K562 (cell line): ENCODE measurements at regions not wholly inside any gene's neighbourhood (a gene's known extent, or its start where the extent isn't known, plus 50 kb on each side); places are given as distances from the start of the nearest gene placed in this dataset.

Experiments used
- ATAC-seq: fragments of 200-7000 bp; cut with Tn5 transposase; 3 replicates; pipeline ENCODE4 v1.9.1; 2020; ENCODE audit warnings: moderate library complexity
- BruUV-seq: library from RNA; stranded (reverse); fragments of 400-500 nt; replicated peaks from 2 replicates; lab custom pipeline; 2021; lab: Mats Ljungman, UMichigan
- CTCF ChIA-PET: fragments of 300-600 bp; formaldehyde crosslinking; extraction: SDS; loops from one replicate; lab custom pipeline; 2021; ENCODE audit warnings: low intra/inter-chr PET ratio; lab: Yijun Ruan, JAX
- POLR2A ChIA-PET: fragments of 300-600, 350-650 bp; sonication (Branson Sonifier 250); formaldehyde crosslinking; extraction: SDS; loops from one replicate; lab custom pipeline; 2021; ENCODE audit warnings: antibody characterized with exemption, inconsistent platforms; lab: Yijun Ruan, JAX
- DNase-seq, 4 experiments: peaks; one replicate each; pipeline versions ENCODE4 v3.0.0 to v3.0.0-alpha.2; 2011 to 2018; ENCODE audit warnings: low spot score in 3 of 4, mixed read lengths in 3 of 4; ENCODE audit errors: extremely low read depth in 1 of 4
- FAIRE-seq: peaks from 2 replicates; lab custom pipeline; 2011; peaks lifted over from hg19 to GRCh38; lab: Jason Lieb, UNC
- H2AFZ ChIP-seq: 2 replicates; pipeline ENCODE4 v1.6.0; 2011; ENCODE audit warnings: low read depth, low read length, control low read depth, inconsistent platforms
- H3K27ac ChIP-seq: fragments of 200-600 bp; 3 replicates; pipeline ENCODE4 v1.8.0; 2011; ENCODE audit warnings: low read depth, mild to moderate bottlenecking, control low read depth, inconsistent platforms, low read length, moderate library complexity, mixed read lengths; ENCODE audit errors: extremely low read depth
- H3K27me3 ChIP-seq, 2 experiments: fragments of 300-600 bp in 1 of 2; 2 replicates in 1 of 2; 3 replicates in 1 of 2; pipeline versions ENCODE4 v1.6.0 to v1.8.0; 2011; ENCODE audit warnings: inconsistent platforms in 2 of 2, low read length in 2 of 2, mild to moderate bottlenecking in 1 of 2, mixed read lengths in 1 of 2, moderate library complexity in 1 of 2; ENCODE audit not compliant: control insufficient read depth in 2 of 2, insufficient read depth in 2 of 2
- H3K36me3 ChIP-seq: fragments of 300-600 bp; 3 replicates; pipeline ENCODE4 v1.8.0; 2011; ENCODE audit warnings: mild to moderate bottlenecking, low read length, inconsistent platforms; ENCODE audit not compliant: control insufficient read depth, insufficient read depth
- H3K4me1 ChIP-seq, 2 experiments: fragments of 200-600 bp in 1 of 2; replicated peaks in 1 of 2; 2 replicates in 1 of 2; 3 replicates in 1 of 2; pipeline versions ENCODE4 v1.5.1 to v1.8.0; 2011; ENCODE audit warnings: inconsistent platforms in 2 of 2, low read length in 2 of 2, mild to moderate bottlenecking in 1 of 2, mixed read lengths in 1 of 2, moderate library complexity in 1 of 2; ENCODE audit not compliant: control insufficient read depth in 2 of 2, insufficient read depth in 2 of 2
- H3K4me2 ChIP-seq: 2 replicates; pipeline ENCODE4 v1.6.1; 2011; ENCODE audit warnings: low read length, control low read depth, inconsistent platforms, mixed read lengths; ENCODE audit not compliant: insufficient read depth
- H3K4me3 ChIP-seq: fragments of 200-600 bp; sonication (generic), shearing (Covaris generic); 2 replicates; pipeline ENCODE4 v1.5.1; 2016; ENCODE audit warnings: control low read depth, inconsistent platforms
- H3K79me2 ChIP-seq: fragments of 200-600 bp; 3 replicates; pipeline ENCODE4 v1.8.0; 2011; ENCODE audit warnings: low read length, inconsistent platforms; ENCODE audit not compliant: control insufficient read depth, insufficient read depth
- H3K9ac ChIP-seq, 2 experiments: 2 replicates each; pipeline versions ENCODE4 v1.6.0 to v1.6.1; 2011; ENCODE audit warnings: low read depth in 2 of 2, low read length in 2 of 2, control low read depth in 1 of 2, inconsistent platforms in 1 of 2, mild to moderate bottlenecking in 1 of 2, mixed read lengths in 1 of 2; ENCODE audit not compliant: insufficient read depth in 1 of 2
- H3K9me1 ChIP-seq: one replicate; pipeline ENCODE4 v1.6.0; 2011; ENCODE audit warnings: inconsistent platforms, mild to moderate bottlenecking, low read length, moderate library complexity; ENCODE audit not compliant: control insufficient read depth, insufficient read depth
- H3K9me3 ChIP-seq: replicated peaks from 2 replicates; pipeline ENCODE4 v1.5.1; 2011; ENCODE audit warnings: low read depth, low read length, inconsistent platforms; ENCODE audit not compliant: control insufficient read depth, insufficient read depth
- H4K20me1 ChIP-seq: replicated peaks from 2 replicates; pipeline ENCODE4 v1.6.1; 2011; ENCODE audit warnings: low read length, inconsistent platforms, mixed read lengths; ENCODE audit not compliant: control insufficient read depth, insufficient read depth
- BRF1 ChIP-seq: IDR thresholded peaks from 3 replicates; pipeline ENCODE4 v1.6.1; 2011; ENCODE audit warnings: borderline replicate concordance, mild to moderate bottlenecking; ENCODE audit not compliant: insufficient read length; ENCODE audit errors: extremely low read depth
- CAMTA2 ChIP-seq: fragments of 250-450 bp; sonication (Bioruptor Pico); conservative IDR thresholded peaks from 2 replicates; pipeline ENCODE4 v1.5.1; 2022
- CBX8 ChIP-seq: fragments of 200-600 bp; sonication (generic); IDR thresholded peaks from 2 replicates; pipeline ENCODE4 v1.6.1; 2012; ENCODE audit warnings: borderline replicate concordance, mixed run types, low read depth, mild to moderate bottlenecking, moderate library complexity, mixed read lengths, low read length, control low read depth, inconsistent platforms; ENCODE audit not compliant: poor library complexity, severe bottlenecking; ENCODE audit errors: extremely low read depth
- FOSL1 ChIP-seq: fragments of 200-800 bp; sonication (Bioruptor generic); conservative IDR thresholded peaks from 2 replicates; pipeline ENCODE4 v1.6.1; 2016; ENCODE audit warnings: missing genetic modification characterization, missing compliant biosample characterization
- FOXA3 ChIP-seq, 2 experiments: fragments of 450-650 bp in 1 of 2; sonication (generic) in 1 of 2; formaldehyde crosslinking; IDR thresholded peaks in 1 of 2; conservative IDR thresholded peaks in 1 of 2; 2 replicates each; pipeline versions ENCODE4 v1.4.0 to v1.8.0; 2020 to 2022; ENCODE audit warnings: mild to moderate bottlenecking in 2 of 2, missing genetic modification reagents in 1 of 2
- HOXB6 ChIP-seq: fragments of 250-450 bp; sonication (Bioruptor Pico); IDR thresholded peaks from 2 replicates; pipeline ENCODE4 v1.5.1; 2022; ENCODE audit warnings: mild to moderate bottlenecking, borderline replicate concordance
- HSF4 ChIP-seq: fragments of 250-450 bp; sonication (Bioruptor Pico); IDR thresholded peaks from 2 replicates; pipeline ENCODE4 v2.1.2; 2022; ENCODE audit warnings: mild to moderate bottlenecking, moderate library complexity, borderline replicate concordance
- L3MBTL2 ChIP-seq: fragments of 450-650 bp; IDR thresholded peaks from 2 replicates; pipeline ENCODE4 v1.6.1; 2016; ENCODE audit warnings: mild to moderate bottlenecking, moderate library complexity
- MTA1 ChIP-seq: fragments of 450-650 bp; IDR thresholded peaks from 2 replicates; pipeline ENCODE4 v1.6.1; 2017; ENCODE audit warnings: borderline replicate concordance
- OTX1 ChIP-seq: fragments of 450-650 bp; formaldehyde crosslinking; IDR thresholded peaks from 2 replicates; pipeline ENCODE4 v1.4.0; 2022; ENCODE audit warnings: mild to moderate bottlenecking
- PKNOX1 ChIP-seq: fragments of 450-650 bp; IDR thresholded peaks from 2 replicates; pipeline ENCODE4 v1.6.1; 2016
- SIRT6 ChIP-seq: IDR thresholded peaks from one replicate; pipeline ENCODE4 v1.6.1; 2012; ENCODE audit warnings: low read depth, mild to moderate bottlenecking, control low read depth, inconsistent platforms, low read length, moderate library complexity
- TAF7 ChIP-seq: fragments of 450-650 bp; IDR thresholded peaks from 2 replicates; pipeline ENCODE4 v1.6.1; 2016; ENCODE audit warnings: missing genetic modification characterization, missing compliant biosample characterization
- TAL1 ChIP-seq: fragments of 450-650 bp; IDR thresholded peaks from 2 replicates; pipeline ENCODE4 v1.6.1; 2016; ENCODE audit warnings: mild to moderate bottlenecking
- TRIM28 ChIP-seq: fragments of 450-650 bp; IDR thresholded peaks from 2 replicates; pipeline ENCODE4 v1.6.1; 2017
- ZNF75A ChIP-seq: fragments of 450-650 bp; formaldehyde crosslinking; IDR thresholded peaks from 2 replicates; pipeline ENCODE4 v1.4.0; 2020; ENCODE audit warnings: mild to moderate bottlenecking
- WGBS: fragments of 100-300 bp; shearing (Covaris generic); methylation state at CpG from one replicate; pipeline ENCODE4 v1.1.6; 2016; ENCODE audit warnings: low coverage, mixed read lengths; ENCODE audit not compliant: insufficient coverage; ENCODE audit errors: missing lambda C conversion rate; 5-methylcytosine and 5-hydroxymethylcytosine counted together
- in situ Hi-C: fragments of 300-500 bp; cut with MboI; formaldehyde crosslinking; loops from 4 replicates; pipeline ENCODE4 v1.15.0; 2018; ENCODE audit warnings: inconsistent platforms, mixed read lengths
- intact Hi-C: fragments of 100-400 bp; cut with micrococcal nuclease; formaldehyde crosslinking; loops from 2 replicates; pipeline ENCODE4 v1.14.2; 2022

DNA sequence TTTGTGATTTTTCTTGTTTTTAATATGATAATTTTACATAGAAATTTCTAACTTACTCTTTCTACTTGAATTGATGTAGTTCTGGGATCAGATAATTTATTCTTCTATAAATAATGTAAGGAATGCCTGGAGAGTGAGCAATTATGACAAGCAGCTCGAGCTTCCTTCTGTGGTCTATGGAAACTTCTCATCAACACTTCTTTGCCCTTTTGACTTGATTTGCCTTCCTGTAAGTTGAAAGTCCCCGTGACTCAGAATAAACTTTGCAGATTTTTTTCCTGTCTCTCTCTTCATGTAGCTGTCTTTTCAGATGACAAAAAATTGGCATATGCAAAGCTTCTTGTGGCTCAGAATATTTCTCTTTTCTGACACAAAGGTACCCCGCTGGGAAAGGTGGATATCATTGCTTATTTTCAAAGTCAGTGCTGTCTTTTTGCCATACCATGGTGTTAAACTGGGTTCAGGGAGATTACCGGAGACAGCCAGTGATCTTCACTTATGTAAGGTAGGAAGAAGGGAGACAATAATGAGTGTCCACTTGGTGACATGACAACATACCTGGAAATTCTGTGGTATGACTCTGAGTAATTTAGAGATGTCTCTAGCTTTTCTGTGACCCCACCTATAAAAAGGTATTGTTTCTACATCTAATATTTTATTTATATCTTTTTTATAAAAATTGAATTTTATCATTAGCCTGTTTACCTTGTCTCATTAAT lies 278.6 kb upstream of the GNPDA2 start:
- DNase-seq (no peak), ATAC-seq (no peak), FAIRE-seq (no peak)
- Histone ChIP-seq H3K4me1 (no peaks in the 10 kb centered on the region), H3K9ac (no peak overlapping the region), H2AFZ (no peak overlapping the region), H3K9me3 (no peaks in the 10 kb centered on the region), H3K9me1 (no peaks in the 10 kb centered on the region), H3K27ac (no peak overlapping the region), H3K4me2 (no peak overlapping the region), H3K79me2 (no peaks in the 10 kb centered on the region), H3K27me3 (no peaks in the 10 kb centered on the region), H3K36me3 (no peaks in the 10 kb centered on the region), H3K4me3 (no peak overlapping the region), H4K20me1 (no peaks in the 10 kb centered on the region)
- ChIA-PET CTCF (no interaction called here), POLR2A (interaction anchor here (0.6 kb wide), 1 partner anchor 1925 kb away, joined by 3 read pairs; no protein-coding TSS in a partner anchor)
- TF ChIP-seq CAMTA2 (CRISPR knock-in tag) = no peak
- no peak for TF ChIP-seq SIRT6
- TF ChIP-seq CBX8 = no peak
- TF ChIP-seq PKNOX1 = no peak
- TF ChIP-seq FOXA3 (CRISPR knock-in tag; conservative IDR thresholded peaks at IDR 0.05 in 1 of 2, IDR thresholded peaks at IDR 0.05 in 1 of 2) = no peak
- no peak for TF ChIP-seq OTX1 (CRISPR knock-in tag)
- no peak for TF ChIP-seq HOXB6
- no peak for TF ChIP-seq HSF4 (CRISPR knock-in tag)
- no peak for TF ChIP-seq TRIM28
- no peak for TF ChIP-seq TAL1
- no peak for TF ChIP-seq TAF7
- no peak for TF ChIP-seq BRF1
- no peak for TF ChIP-seq FOSL1
- no peak for TF ChIP-seq ZNF75A (CRISPR knock-in tag)
- TF ChIP-seq MTA1 = no peak
- no peak for TF ChIP-seq L3MBTL2
- intact Hi-C loops (no loop called here), in situ Hi-C loops (no loop called here)
- no TSS peak for BruUV-seq
- WGBS = 0% methylated on average over 4 of the region's 4 CpGs
